Endodermal cell (in vitro differentiated cells): ENCODE measurements at regions not wholly inside any gene's neighbourhood (a gene's known extent, or its start where the extent isn't known, plus 50 kb on each side); places are given as distances from the start of the nearest gene placed in this dataset.

ENCODE experiments used
- DNase-seq: peaks from one replicate; pipeline ENCODE4 v3.0.0-alpha.2; 2017
- H3K27ac ChIP-seq: 2 replicates; pipeline ENCODE4 v1.5.1; 2013; ENCODE audit warnings: mild to moderate bottlenecking, low read depth, low read length, moderate library complexity
- H3K27me3 ChIP-seq: 2 replicates; pipeline ENCODE4 v1.6.1; 2013; ENCODE audit warnings: mild to moderate bottlenecking, low read length, moderate library complexity; ENCODE audit not compliant: insufficient read depth, control insufficient read depth, poor library complexity, severe bottlenecking
- H3K36me3 ChIP-seq: 2 replicates; pipeline ENCODE4 v1.7.0; 2013; ENCODE audit warnings: mild to moderate bottlenecking, low read length, moderate library complexity; ENCODE audit not compliant: control insufficient read depth, insufficient read depth
- H3K4me1 ChIP-seq: one replicate; pipeline ENCODE4 v1.7.0; 2013; ENCODE audit warnings: low read length; ENCODE audit not compliant: control insufficient read depth, insufficient read depth
- H3K4me3 ChIP-seq: 2 replicates; pipeline ENCODE4 v1.5.1; 2013; ENCODE audit warnings: mild to moderate bottlenecking, low read length, moderate library complexity
- H3K9ac ChIP-seq: 2 replicates; pipeline ENCODE4 v1.6.1; 2013; ENCODE audit warnings: mild to moderate bottlenecking, low read length, moderate library complexity; ENCODE audit not compliant: poor library complexity, severe bottlenecking; ENCODE audit errors: extremely low read depth
- H3K9me3 ChIP-seq: 2 replicates; pipeline ENCODE4 v1.6.1; 2013; ENCODE audit warnings: mild to moderate bottlenecking, low read length, moderate library complexity; ENCODE audit not compliant: control insufficient read depth
- H3K27ac Mint-ChIP-seq: 2 replicates; pipeline ENCODE4 v1.8.0; 2020; ENCODE audit warnings: mixed read lengths
- H3K27me3 Mint-ChIP-seq: 2 replicates; pipeline ENCODE4 v1.8.0; 2021; ENCODE audit warnings: mild to moderate bottlenecking, mixed read lengths; ENCODE audit not compliant: insufficient read depth
- H3K36me3 Mint-ChIP-seq: 2 replicates; pipeline ENCODE4 v1.8.0; 2020; ENCODE audit warnings: low read depth, mixed read lengths
- H3K4me1 Mint-ChIP-seq: 2 replicates; pipeline ENCODE4 v1.8.0; 2020; ENCODE audit warnings: mixed read lengths
- H3K4me3 Mint-ChIP-seq: 2 replicates; pipeline ENCODE4 v1.8.0; 2020; ENCODE audit warnings: mild to moderate bottlenecking, moderate library complexity, mixed read lengths
- H3K9me3 Mint-ChIP-seq: 2 replicates; pipeline ENCODE4 v1.8.0; 2020; ENCODE audit warnings: mild to moderate bottlenecking, mixed read lengths
- CTCF ChIP-seq: fragments of 200-600 bp; sonication (generic); conservative IDR thresholded peaks from 2 replicates; pipeline ENCODE4 v1.5.0; 2021; ENCODE audit warnings: antibody characterized with exemption, mild to moderate bottlenecking
- WGBS, 2 experiments: methylation state at CpG; one replicate each; pipeline versions ENCODE4 v1.1.5 to v1.1.7; 2013; ENCODE audit warnings: missing lambda C conversion rate in 2 of 2, mixed read lengths in 1 of 2; ENCODE audit not compliant: insufficient coverage in 1 of 2, insufficient read length in 1 of 2; 5-methylcytosine and 5-hydroxymethylcytosine counted together

- Histone ChIP-seq H3K36me3 (no peaks in the 10 kb centered on the region), H3K9me3 (no peaks in the 10 kb centered on the region), H3K27ac (no peak overlapping the region), H3K27me3 (peaks cover 12% of the 10 kb centered on the region), H3K4me3 (no peak overlapping the region), H3K9ac (no peak overlapping the region), H3K4me1 (no peaks in the 10 kb centered on the region)
- no peak overlapping the region for H3K27ac Mint-ChIP-seq
- no peak overlapping the region for H3K4me3 Mint-ChIP-seq
- peaks cover 18% of the 10 kb centered on the region for H3K27me3 Mint-ChIP-seq
- no peak for DNase-seq
- H3K36me3 Mint-ChIP-seq: no peaks in the 10 kb centered on the region
- H3K4me1 Mint-ChIP-seq: no peaks in the 10 kb centered on the region
- no peaks in the 10 kb centered on the region for H3K9me3 Mint-ChIP-seq
- no peak for TF ChIP-seq CTCF
- WGBS, 2 experiments: 67 to 76% methylated on average over 1 of the region's 7 CpGs
These were observed 54.6 kb upstream of the C3orf49 start for GRCh38 chr3:63764511-63764910.

GRCh38 chr3:63766261-63766660 is 52.8 kb upstream of the C3orf49 start:
- no peaks in the 10 kb centered on the region for H3K9me3 Mint-ChIP-seq
- Histone ChIP-seq H3K9ac (no peak overlapping the region), H3K36me3 (no peaks in the 10 kb centered on the region), H3K4me1 (no peaks in the 10 kb centered on the region), H3K9me3 (no peaks in the 10 kb centered on the region), H3K4me3 (no peak overlapping the region), H3K27ac (no peak overlapping the region), H3K27me3 (peaks cover 19% of the 10 kb centered on the region)
- H3K36me3 Mint-ChIP-seq: no peaks in the 10 kb centered on the region
- H3K27me3 Mint-ChIP-seq: peaks cover 21% of the 10 kb centered on the region
- no peak for TF ChIP-seq CTCF
- DNase-seq: no peak
- WGBS, 2 experiments: 87 to 100% methylated on average over 2 to 5 of the region's 5 CpGs
- no peak overlapping the region for H3K4me3 Mint-ChIP-seq
- no peaks in the 10 kb centered on the region for H3K4me1 Mint-ChIP-seq
- no peak overlapping the region for H3K27ac Mint-ChIP-seq

GRCh38 chr3:63768386-63768785 is 50.7 kb upstream of the C3orf49 start:
- Histone ChIP-seq H3K36me3 (no peaks in the 10 kb centered on the region), H3K27ac (no peak overlapping the region), H3K27me3 (peaks cover 17% of the 10 kb centered on the region), H3K9me3 (no peaks in the 10 kb centered on the region), H3K4me3 (no peak overlapping the region), H3K4me1 (no peaks in the 10 kb centered on the region), H3K9ac (no peak overlapping the region)
- no peaks in the 10 kb centered on the region for H3K4me1 Mint-ChIP-seq
- H3K36me3 Mint-ChIP-seq: no peaks in the 10 kb centered on the region
- no peak overlapping the region for H3K27ac Mint-ChIP-seq
- 89 to 92% methylated on average over 3 of the region's 3 CpGs for WGBS, 2 experiments
- H3K4me3 Mint-ChIP-seq: no peak overlapping the region
- no peak for DNase-seq
- peaks cover 21% of the 10 kb centered on the region for H3K27me3 Mint-ChIP-seq
- H3K9me3 Mint-ChIP-seq: no peaks in the 10 kb centered on the region
- TF ChIP-seq CTCF: no peak
